D341Med (cell line): ENCODE measurements at regions not wholly inside any gene's neighbourhood (a gene's known extent, or its start where the extent isn't known, plus 50 kb on each side); places are given as distances from the start of the nearest gene placed in this dataset.

Source experiments
- DNase-seq: peaks from one replicate; pipeline ENCODE4 v3.0.0; 2012; ENCODE audit warnings: low spot score

- DNase-seq = no peak
These were observed 67.6 kb upstream of the AMPD3 start for GRCh38 chr11:10387206-10388083.

- DNase-seq = no peak
These were observed 67.0 kb upstream of the AMPD3 start for GRCh38 chr11:10388101-10388500.

GRCh38 chr11:10388574-10388973 is 66.5 kb upstream of the AMPD3 start:
- DNase-seq = no peak

- DNase-seq = no peak
These were observed 64.7 kb upstream of the AMPD3 start for GRCh38 chr11:10390375-10390774.

- DNase-seq = no peak
These were observed 62.7 kb upstream of the AMPD3 start for GRCh38 chr11:10392095-10393079.

GRCh38 chr11:10394229-10395101 is 60.6 kb upstream of the AMPD3 start:
- no peak for DNase-seq

- no peak for DNase-seq
These were observed 59.7 kb upstream of the AMPD3 start for GRCh38 chr11:10395166-10395897.

- no peak for DNase-seq
These were observed 58.3 kb upstream of the AMPD3 start for GRCh38 chr11:10396771-10397170.

- no peak for DNase-seq
These were observed 57.7 kb upstream of the AMPD3 start for GRCh38 chr11:10397226-10397987.

GRCh38 chr11:10398525-10398924 is 56.5 kb upstream of the AMPD3 start:
- DNase-seq = no peak

GRCh38 chr11:10400856-10401255 is 54.2 kb upstream of the AMPD3 start:
- DNase-seq = no peak

- DNase-seq = no peak
These were observed 53.8 kb upstream of the AMPD3 start for GRCh38 chr11:10401256-10401655.

GRCh38 chr11:10401696-10402392 is 53.2 kb upstream of the AMPD3 start:
- DNase-seq = no peak
